BJ (cell line): ENCODE measurements at regions not wholly inside any gene's neighbourhood (a gene's known extent, or its start where the extent isn't known, plus 50 kb on each side); places are given as distances from the start of the nearest gene placed in this dataset.

Experiments used
- CTCF ChIA-PET: fragments of 350-600 bp; formaldehyde crosslinking; extraction: SDS; loops from one replicate; lab custom pipeline; 2021; ENCODE audit warnings: antibody characterized with exemption, inconsistent platforms; lab: Yijun Ruan, JAX
- POLR2A ChIA-PET: fragments of 300-600 bp; sonication (Branson Sonifier 250); formaldehyde crosslinking; extraction: SDS; loops from one replicate; lab custom pipeline; 2021; ENCODE audit warnings: antibody characterized with exemption; lab: Charles Lee
- DNase-seq: peaks from one replicate; pipeline ENCODE4 v3.0.0-alpha.2; 2011; ENCODE audit warnings: low read depth
- H3K27me3 ChIP-seq: 2 replicates; pipeline ENCODE4 v1.6.0; 2011; ENCODE audit warnings: low read length; ENCODE audit not compliant: control insufficient read depth, insufficient read depth
- H3K36me3 ChIP-seq: 2 replicates; pipeline ENCODE4 v1.5.1; 2011; ENCODE audit warnings: low read length; ENCODE audit not compliant: control insufficient read depth, insufficient read depth
- H3K4me3 ChIP-seq: 2 replicates; pipeline ENCODE4 v1.5.1; 2011; ENCODE audit warnings: low read depth, mild to moderate bottlenecking, control low read depth, low read length
- CTCF ChIP-seq: IDR thresholded peaks from 2 replicates; pipeline ENCODE4 v1.5.1; 2011; ENCODE audit warnings: low read depth, mild to moderate bottlenecking, control low read depth, inconsistent platforms, low read length, moderate library complexity; ENCODE audit not compliant: insufficient read depth

DNA sequence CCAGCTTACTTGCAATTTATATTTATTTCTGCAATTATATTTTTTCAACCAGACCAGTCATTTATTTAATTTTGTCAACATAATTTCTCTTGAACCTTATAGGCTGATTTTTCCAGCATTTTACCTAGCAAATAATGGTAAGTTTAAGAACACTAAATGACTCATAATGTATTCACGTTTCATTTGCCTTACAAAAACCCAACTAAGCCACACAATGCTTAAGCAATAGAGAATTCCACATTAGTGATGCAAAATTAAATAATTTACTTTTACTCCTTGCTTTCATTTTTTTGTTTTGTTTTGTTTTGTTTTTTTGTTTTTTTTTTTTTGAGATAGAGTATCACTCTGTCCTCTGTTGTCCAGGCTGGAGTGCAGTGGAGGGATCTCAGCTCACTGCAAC lies 110.4 kb upstream of the VRK2 start:
- TF ChIP-seq CTCF, result no peak
- Histone ChIP-seq H3K36me3 (no peaks in the 10 kb centered on the region), H3K4me3 (no peak overlapping the region), H3K27me3 (no peaks in the 10 kb centered on the region)
- CTCF ChIA-PET, result no interaction called here
- POLR2A ChIA-PET, result no interaction called here
- DNase-seq, result peak; percentile 8

DNA sequence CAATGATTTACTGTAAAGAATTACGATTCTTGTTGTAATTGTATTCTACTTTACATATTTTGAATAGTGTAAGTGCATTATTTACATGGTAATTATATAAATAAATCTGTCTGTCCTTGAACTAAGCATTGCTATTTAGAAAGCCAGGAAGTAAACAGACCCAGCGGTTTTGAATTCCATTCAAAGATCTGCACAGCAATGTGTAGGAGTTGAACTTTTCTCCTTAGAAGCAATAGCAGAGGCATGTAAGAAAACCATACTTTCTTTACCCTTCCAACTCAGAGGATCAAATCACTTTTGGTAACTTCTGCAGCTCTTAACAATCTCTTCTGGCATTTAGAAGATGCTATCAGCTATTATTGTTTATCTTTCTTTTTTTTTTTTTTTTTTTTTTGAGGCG lies 109.2 kb upstream of the VRK2 start:
- no peak for DNase-seq
- ChIA-PET CTCF (no interaction called here), POLR2A (interaction anchor here (0.6 kb wide), 2 partner anchors 84 to 117 kb away, joined by 4 to 10 read pairs; no protein-coding TSS in a partner anchor)
- no peak overlapping the region for H3K4me3 ChIP-seq
- no peak for TF ChIP-seq CTCF
- no peaks in the 10 kb centered on the region for H3K36me3 ChIP-seq
- no peaks in the 10 kb centered on the region for H3K27me3 ChIP-seq

DNA sequence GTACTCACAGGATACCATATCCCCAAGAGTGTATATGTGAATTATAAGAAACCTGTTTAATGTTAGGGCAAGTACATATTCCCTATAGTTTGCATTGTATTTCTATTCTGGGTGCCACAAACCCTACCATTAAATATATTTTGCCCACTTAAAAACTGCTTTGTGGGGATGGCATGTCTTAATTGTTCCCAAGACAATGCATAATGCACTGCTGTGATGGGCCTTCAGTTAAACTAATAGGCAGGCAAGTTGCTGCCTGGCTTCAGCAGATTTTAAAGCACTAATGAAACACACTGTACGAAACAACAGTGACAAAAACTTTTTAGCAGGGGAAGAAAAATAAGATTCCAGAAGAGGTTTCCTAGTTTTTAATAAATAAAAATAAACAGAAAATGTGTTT lies 104.8 kb upstream of the VRK2 start:
- Histone ChIP-seq H3K4me3 (no peak overlapping the region), H3K36me3 (no peaks in the 10 kb centered on the region), H3K27me3 (no peaks in the 10 kb centered on the region)
- POLR2A ChIA-PET, result no interaction called here
- DNase-seq, result no peak
- CTCF ChIA-PET, result no interaction called here
- no peak for TF ChIP-seq CTCF

DNA sequence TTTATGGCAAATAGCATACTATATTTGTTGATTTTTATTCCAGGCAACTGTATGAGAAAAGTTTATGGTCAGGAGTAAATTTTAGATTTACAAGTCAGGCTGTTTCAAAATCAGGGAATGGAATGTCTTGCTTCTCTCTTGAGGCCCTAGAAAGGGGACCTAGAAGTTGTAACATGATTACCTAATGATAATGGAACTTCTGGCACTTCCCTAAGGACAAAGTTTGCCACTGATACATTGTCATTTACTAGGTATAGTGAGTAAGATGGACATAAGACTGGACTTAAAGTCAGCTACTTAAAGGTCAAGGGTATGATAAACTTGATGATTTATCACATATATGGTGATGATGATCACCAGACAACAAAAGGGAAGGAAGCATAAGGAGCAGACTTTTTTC lies 103.3 kb upstream of the VRK2 start:
- ChIA-PET POLR2A (no interaction called here), CTCF (no interaction called here)
- peak; percentile 51 for DNase-seq

GRCh38 chr2:57947398-57947797 lies 99.2 kb upstream of the VRK2 start:
- Histone ChIP-seq H3K36me3 (no peaks in the 10 kb centered on the region), H3K4me3 (no peak overlapping the region), H3K27me3 (no peaks in the 10 kb centered on the region)
- no peak for DNase-seq
- ChIA-PET CTCF (no interaction called here), POLR2A (no interaction called here)
- no peak for TF ChIP-seq CTCF

More for the DNA sequence above, 103.3 kb upstream of the VRK2 start:
- Histone ChIP-seq H3K27me3 (no peaks in the 10 kb centered on the region), H3K36me3 (no peaks in the 10 kb centered on the region), H3K4me3 (no peak overlapping the region)
- no peak for TF ChIP-seq CTCF
